HEK293 (cell line): ENCODE measurements at regions not wholly inside any gene's neighbourhood (a gene's known extent, or its start where the extent isn't known, plus 50 kb on each side); places are given as distances from the start of the nearest gene placed in this dataset.

Experiments used
- ZNF175 ChIP-seq: fragments of 450-650 bp; formaldehyde crosslinking; IDR thresholded peaks from 2 replicates; pipeline ENCODE4 v1.5.1; 2016; ENCODE audit warnings: missing biosample characterization, missing genetic modification characterization
- TF ChIP-seq, protein P1 (sequence below): fragments of 450-650 bp; formaldehyde crosslinking; IDR thresholded peaks from 2 replicates; pipeline ENCODE4 v1.5.1; 2016; ENCODE audit warnings: missing biosample characterization, missing genetic modification characterization

DNA sequence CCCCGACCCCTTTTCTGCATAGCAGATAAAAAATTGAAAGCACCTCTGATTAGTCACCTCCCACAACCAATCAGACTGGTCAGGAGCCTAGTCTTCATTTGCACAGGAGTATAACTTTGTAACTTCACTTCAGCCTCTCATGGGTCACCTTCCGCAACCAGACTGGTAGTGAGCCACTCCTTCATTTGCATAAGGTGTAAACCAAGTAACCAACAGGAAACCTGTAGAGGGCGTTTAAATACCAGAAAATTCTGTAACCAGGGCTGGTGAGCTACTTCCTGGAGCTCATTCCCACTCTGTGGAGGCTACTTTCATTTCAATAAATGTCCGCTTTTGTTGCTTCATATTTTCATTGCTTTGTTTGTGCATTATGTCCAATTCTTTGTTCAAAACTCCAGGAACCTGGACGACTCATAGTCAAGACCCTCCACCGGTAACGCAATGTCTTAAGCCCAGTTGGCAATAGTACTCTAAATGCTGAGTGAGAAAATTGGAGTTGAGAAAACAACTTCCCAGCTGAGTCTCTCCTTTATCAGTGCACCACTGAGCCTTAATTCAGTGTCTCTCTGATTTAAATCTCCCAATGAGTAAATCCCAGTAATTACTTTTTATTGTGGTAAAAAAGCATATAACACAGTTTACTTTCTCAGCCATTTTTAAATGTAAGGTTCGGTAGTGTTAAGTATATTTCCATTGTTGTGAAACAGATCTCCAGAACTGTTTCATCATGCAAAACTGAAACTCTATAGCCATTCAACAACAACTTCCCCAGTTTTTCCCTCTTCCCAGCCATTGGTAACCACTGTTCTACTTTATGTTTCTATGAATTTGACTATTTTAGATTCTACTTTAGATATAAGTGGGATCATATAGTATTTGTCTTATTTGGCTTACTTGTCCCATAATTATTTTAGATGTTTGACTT is 392.7 kb upstream of the SLC8A1 start:
- TF ChIP-seq, protein P1, sequence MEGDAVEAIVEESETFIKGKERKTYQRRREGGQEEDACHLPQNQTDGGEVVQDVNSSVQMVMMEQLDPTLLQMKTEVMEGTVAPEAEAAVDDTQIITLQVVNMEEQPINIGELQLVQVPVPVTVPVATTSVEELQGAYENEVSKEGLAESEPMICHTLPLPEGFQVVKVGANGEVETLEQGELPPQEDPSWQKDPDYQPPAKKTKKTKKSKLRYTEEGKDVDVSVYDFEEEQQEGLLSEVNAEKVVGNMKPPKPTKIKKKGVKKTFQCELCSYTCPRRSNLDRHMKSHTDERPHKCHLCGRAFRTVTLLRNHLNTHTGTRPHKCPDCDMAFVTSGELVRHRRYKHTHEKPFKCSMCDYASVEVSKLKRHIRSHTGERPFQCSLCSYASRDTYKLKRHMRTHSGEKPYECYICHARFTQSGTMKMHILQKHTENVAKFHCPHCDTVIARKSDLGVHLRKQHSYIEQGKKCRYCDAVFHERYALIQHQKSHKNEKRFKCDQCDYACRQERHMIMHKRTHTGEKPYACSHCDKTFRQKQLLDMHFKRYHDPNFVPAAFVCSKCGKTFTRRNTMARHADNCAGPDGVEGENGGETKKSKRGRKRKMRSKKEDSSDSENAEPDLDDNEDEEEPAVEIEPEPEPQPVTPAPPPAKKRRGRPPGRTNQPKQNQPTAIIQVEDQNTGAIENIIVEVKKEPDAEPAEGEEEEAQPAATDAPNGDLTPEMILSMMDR (tag by site-specific recombination): no peak
- no peak for TF ChIP-seq ZNF175 (tag by site-specific recombination)
